ENCODE measurements at regions not wholly inside any gene's neighbourhood (a gene's known extent, or its start where the extent isn't known, plus 50 kb on each side); places are given as distances from the start of the nearest gene placed in this dataset.

DNA sequence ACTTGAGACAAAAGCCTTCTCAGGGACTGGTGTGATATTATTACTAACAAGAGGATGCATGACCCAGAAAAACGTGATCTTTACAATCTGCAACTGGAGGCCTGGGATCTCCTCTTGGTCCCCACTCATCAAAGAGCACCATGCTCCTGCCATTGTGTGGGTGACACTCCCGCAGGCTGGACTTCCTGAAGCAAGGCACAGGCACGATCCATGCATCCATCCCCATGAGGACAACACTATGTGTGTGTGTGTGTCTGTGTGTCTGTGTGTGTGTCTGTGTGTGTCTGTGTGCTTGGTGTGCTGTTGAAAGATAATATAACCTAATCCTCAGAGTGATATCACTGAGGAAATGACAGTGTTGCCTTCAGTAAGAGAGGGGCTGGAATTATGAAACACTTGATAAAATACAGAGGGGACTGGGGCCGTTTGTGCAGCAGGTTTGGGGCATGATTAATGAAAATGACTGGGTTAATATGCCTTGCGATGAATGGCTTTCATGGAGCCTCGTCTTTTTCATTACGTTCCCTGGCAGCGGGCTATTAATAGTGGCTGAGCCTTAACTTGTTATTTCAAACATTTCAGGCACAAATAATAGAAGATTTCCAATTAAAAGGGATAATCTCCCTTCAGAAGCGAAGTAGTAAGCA, 180.8 kb upstream of the TCERG1L start:
- DNase-seq = no peak

DNA sequence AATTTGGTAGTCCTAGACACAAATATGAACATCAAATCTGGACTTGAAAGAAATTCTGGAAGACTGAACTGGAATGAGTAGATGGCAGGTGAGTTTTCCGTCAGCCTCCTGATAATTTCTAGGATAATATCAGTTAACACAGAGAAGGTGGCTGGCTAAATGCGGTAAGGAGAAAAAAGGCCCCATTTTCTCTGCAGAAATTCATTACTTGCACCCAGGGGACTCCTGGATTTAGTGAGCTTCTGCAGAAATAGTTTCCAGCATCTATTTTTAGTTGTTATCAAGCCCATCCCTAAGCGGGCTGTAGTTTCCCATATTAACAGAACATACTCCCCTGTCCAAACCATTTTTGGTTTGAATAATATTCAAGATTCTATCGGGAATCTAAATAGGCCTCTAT, 181.9 kb upstream of the TCERG1L start:
- no peak for DNase-seq

DNA sequence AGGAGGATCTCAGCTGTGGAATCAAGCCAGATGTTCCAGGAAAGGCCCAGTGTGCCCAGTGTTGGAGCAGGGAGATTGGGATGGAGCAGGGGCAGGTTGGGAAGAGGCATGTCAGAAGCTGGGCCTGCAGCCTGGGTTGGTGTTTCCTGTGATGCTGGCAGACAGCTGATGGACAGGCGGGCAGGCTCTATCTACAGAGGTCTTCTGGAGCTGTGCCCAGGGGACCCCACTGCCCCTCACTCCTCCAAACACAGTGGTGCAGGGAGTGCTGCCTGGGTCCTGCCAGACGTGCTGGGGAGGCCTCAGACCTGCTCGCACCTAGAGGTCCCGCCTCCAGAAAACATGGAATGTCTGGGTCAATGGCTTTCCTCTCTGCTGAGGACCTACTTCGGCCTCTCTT, 182.9 kb upstream of the TCERG1L start:
- no peak for DNase-seq

DNA sequence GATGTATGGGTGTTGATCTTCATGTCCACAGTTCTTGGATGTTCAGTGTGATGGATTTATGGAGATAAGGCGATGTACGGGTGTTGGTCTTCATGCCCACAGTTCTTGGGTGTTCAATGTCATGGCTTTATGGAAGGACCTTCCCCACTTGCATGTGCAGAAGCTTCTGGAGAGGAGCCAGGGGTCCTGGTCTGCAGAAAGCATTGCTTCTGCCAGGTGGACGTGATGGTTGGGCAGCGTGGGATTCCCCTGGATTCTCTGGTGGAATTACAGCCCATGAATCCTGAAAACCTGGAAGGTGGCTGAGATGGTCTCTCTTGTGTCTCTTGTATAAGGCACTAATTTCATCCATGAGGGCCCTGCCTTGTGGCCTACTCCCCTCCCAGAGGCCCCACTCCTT, 183.7 kb upstream of the TCERG1L start:
- DNase-seq = no peak

DNA sequence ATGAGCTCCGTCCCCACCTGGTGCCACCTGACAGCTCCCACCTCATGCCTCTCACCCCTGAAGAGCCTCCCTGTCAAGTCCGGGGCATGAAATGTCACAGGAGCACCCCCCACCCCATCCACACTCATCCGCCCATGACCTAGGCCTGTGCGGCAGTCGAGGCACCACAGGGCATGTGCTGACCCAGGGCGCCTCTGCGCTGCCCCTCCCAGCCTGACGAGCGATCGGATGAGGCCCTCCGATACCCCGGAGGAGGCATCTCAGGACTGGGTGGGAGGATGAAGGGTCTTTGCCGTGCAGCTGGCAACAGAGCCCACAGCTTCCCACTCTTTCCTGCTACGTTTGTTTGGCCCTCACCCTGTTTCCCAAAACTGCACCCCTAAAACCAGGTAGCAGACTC, 184.4 kb upstream of the TCERG1L start:
- DNase-seq = no peak

DNA sequence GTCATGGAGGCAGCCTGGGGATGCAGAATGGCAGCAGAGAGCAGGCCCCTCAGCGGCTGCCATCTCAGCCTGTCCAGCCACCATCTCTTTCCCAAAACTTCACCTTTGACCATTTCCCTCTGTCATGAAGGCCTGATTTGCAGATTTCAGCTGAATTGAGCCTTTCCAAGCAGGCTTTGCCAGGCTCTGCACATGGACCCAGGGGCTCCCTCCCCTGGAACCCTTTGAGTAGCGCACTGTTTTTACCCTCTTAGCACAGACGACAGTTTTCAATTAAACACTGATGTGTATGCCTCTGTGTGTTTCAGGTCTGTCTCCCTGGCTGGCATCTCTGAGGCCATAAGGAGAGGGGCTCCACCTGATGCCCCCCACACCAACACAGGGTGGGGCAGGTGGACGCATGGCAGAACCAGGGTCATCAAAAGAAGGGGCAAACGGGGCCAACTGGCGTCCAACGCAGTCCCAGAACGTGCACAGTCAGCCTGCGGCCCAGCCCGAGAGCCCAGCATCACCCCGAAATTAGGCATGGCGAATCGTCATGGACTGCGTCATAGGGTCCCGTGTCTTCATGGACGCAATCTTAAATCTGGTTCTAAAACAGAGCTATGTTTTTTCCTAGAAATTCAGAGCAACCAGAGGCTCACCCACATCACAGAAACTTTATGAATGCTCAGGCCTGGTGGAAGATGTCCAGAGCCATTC, 185.0 kb upstream of the TCERG1L start:
- no peak for DNase-seq

DNA sequence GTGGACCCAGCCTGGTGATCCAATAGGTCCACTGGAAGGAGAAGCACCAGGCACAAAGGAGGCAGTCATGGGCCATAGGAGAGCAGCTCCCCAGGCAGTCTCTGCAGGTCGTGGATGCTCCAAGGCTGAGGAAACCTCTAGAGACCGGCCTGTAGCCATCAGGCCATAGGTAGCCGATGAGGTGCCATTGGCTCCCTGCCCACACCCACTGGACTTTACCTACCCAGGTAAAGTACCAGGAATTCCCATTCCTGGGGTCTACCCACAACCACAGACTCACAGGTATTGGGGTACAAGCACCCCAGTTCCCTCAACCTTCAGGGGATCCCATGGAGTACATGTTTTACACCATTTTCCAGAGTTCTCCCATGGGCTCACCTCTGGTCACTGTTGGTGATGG, 188.0 kb upstream of the TCERG1L start:
- no peak for DNase-seq

DNA sequence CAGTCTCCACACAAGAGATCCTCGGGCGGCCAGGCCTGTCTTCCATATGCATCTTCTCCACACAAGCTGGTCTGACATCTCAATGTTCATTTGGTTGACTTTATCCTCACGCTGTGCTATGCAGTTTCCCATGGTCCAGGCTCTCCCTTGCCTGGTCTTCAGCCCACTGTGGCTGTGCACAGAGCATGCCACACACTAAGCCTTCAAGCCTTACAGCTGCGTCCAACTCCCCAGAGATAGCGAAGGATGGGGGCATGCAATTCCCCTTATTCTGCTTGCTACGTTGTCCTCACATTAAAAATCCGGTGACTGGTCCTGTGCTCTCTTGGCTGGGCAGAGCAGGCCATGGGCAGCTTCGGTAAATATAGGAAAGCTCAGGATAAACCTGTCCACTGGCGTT, 188.7 kb upstream of the TCERG1L start:
- no peak for DNase-seq

DNA sequence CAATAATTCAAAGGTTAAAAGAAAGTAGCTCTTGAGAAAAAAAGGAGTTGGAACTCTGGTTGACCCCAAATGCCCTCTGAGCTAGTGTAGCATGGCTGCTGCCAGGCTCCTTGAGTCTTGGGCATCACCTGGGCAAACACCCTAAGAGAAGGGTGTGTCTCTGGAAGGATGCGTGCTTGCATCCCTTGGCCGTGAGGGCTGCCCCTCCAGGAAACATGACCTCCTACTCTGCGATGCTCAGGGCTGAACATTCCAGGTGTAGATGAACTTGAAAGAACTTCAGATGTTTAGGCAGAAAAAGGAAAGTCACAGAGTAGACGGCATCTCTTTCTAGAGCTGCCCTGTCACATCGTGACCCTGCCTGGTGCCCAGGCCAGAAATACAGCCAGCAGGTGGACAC, 189.4 kb upstream of the TCERG1L start:
- no peak for DNase-seq

DNA sequence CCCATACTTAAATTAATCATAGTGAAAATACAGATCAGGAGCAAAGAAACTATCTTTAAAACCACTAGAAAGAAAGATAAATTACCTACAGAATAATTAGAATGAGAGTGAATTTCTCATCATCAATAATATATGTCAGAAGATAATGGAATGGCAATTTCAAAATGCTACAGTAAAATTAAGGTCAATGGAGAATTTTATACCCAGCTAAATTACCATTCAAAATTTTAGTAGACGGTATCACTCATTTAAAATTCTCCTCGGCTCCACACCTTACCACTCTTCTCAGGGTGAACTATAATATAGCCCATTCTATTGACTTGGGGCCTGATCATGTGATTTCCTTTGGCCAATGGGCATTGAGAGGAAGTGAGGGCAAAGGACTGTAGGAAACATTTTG, 192.5 kb upstream of the TCERG1L start:
- DNase-seq = no peak

DNA sequence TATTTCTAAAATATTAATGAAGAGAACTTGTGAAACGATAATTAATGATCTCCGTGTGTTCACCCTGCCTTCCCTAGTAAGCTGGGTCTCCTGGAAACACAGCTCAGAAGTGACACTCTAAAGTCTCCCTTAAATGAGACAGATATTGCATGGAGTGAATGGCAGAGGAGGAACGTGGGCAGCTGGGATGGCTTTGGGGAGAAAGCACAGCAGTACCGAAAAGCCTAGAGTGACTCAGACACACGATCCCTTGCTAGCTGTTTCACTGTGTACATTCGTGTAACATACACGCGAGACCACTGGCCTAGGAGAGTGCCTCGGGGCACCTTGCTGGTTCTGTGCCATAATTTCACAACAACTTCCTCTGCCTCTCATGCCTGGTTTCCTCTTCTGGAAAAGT, 199.9 kb upstream of the TCERG1L start:
- no peak for DNase-seq

DNA sequence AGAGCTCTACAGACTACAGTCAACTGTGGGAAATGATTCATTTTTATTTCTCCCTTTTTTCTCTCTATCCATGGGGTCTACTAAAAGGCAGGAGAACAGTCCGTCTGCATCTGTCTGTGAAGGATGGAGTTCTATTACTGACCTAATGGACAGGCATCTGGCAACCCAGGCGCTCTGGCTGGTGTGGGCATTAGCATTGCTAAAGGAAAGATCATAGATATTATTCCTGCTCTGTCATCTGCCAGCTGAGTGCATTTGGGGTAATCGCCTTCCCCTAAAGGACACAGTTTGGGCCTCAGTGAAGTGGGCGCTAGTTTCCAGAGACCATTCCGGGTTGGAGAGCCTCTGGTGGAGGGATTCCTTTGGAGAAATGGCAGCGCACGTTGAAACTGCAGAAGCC, 201.3 kb upstream of the TCERG1L start:
- no peak for DNase-seq

DNA sequence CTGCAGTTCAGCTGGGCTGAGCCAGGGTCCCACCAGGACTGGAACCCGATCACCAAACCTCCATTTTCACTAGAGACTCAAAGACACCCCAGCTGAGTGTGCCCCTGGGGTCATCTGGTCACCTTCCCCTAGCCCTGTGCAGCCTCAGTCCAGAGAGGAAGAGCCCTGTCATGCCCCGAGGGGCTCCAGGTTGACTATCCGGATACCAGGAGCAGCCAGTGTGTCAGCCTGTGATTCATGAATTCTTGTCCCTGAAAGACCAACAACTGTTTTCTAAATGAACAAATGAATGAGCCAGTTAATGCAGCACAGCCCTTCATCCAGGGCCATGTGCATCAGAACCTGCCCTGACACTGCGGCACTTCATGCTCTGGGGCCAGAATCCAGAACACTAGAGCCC, 201.9 kb upstream of the TCERG1L start:
- no peak for DNase-seq

DNA sequence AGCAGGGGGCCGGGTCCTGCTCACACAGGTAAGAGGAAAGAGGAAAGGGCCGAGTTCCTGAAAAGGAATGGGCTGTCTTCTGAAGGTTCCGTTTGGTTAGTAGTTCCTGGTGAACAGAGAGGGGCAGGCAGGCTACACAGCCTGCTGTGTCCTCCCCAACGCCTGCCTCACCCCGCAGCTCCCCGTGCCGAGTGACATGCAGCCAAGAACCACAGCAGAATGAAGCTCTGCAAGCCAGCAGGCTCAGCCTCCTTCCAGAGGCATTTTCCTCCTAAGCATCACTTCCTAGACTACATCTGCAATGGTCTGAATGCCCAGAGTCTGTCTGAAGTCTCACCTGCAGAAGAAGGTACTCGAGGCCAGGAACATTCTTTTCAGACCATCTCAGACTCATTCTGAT, 202.4 kb upstream of the TCERG1L start:
- no peak for DNase-seq

DNA sequence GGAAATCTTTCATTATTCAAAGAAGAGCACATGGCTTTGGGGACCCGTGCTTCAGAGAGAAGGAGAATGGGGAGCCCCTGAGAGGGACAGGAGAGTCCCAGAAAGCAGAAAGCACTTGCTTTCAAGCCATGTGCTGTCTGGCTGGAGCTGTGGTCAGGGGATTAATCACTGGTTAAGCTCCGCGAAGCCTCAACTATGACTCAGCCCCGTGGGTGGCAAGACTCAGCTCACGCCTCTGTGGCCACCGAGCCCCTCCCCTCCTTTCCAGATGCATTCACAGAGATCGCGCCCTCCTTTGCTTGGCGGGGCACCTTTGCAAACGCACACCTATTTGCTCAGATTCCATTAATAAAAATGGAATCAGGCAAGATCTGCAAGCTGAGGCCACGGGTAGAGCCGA, 202.9 kb upstream of the TCERG1L start:
- DNase-seq = no peak

DNA sequence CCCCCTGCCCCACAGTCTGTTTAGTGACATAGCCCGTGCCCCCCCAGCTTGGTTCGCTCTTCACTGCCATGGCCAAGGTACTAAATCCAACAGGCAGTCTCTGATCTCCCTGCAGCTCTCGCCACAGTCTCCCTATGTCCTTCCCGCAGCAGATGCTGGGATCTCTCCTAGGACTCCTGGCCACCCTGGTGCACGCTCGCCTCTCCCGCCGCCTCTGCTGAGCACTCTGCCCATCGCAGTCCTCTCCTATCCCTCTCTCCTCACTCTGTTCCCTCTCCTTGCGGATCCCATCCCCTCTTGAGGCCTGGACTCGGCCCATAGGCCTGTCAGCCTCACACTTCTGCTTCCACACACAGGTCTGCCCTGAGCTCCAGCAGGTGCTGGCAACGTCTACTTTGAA, 204.8 kb upstream of the TCERG1L start:
- no peak for DNase-seq

DNA sequence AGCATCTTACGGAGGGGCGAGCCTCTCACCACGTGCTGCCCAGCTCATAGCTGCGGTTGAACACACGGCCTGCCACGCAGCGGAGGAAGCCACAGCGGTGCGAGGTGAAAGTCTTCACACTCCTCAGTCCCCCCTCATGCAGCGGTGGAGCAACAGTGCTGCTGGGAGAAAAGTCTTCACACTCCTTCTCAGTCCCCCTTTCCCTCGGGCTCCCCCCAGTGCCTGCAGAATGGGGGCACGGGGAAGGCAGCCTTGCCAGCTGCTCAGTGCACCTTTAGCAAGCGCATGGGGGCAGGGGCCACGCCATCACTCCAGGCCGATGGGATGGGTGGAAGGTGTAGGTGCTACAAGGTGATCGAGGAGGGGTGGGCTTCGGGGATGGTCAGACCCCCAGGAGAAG, 206.3 kb upstream of the TCERG1L start:
- no peak for DNase-seq

DNA sequence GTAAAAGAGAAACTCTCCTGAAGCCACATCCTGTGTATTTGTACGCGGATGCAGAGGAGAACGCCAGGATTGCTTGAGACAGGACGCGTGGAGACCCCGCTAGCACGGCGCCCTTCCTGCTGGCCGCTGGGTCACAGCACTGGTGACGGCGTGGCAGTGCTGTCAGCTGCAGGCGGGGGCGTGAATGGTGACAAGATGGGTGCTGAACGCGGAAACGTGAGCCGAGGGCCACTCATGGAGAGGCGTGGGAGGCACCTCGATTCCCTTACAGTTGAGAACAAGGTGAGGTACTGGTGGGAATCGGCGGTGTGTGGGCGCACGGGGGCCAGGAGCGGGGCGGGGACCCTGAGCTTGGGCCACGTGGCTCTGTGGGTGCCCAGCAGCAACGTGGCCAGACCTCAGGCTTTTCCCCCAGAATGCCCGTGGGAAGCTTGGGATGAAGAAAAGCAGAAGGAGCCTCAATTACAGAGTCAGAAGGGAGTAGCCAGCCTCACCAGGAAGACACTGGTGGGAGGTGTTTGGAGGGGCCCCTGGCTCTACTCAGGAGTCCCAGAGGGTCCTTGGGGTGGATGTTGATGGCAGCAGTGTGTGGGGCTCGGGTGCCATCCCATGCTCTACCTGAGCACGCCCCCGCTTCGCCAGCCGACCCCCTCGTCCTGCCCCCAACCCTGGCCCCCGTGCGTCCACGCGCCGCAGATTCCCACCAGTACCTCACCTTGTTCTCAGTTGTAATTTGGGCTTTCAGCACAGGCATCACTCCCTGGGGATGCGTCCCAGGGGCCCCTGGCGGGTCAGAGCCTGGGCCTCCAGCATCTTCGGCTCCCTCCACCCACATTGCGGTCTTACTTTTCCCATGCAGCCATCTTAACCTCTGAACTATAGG, 208.4 kb upstream of the TCERG1L start:
- DNase-seq = no peak

DNA sequence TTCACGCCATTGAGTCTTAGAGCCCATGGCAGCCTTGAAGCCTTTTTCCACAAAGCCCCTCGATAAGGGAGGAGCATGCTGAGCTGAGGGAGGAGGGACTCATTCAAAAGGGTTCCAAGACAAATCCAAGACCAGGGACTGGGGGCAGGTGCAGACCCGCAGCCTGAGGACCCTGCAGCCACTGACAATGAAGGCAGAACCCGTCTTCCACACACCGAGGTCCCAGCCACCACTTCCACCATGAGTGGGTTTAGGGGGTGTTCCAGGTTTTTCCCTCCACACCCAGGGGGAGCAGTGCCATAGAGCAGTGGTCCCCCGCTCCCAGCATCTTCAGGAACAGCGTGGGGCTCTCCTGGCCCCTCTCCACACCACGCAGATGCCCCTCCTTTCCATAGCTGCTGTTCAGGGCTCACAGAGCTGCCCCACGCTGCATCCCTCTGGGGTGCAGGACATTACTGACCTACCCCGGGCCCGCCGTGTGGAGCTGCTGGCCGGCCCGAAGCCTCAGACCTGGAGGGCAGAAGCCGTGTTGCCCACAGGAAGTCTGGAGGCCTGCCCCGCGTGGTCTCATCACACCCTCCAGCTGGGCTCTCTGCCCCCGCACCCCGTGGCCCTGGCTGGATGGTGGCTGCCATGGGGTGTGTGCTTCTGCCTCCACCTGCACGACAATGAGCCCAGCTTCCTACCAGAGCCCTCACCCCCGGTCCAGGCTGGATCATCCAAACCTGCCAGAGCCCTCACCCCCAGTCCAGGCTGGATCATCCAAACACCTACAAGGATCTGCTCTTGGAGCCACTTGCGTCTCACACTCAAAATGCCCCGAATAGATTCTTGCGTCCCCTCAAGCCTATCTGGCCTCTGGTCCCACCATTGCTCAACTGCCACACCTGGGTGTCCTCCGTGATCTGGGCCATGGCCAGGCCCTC, 220.0 kb upstream of the TCERG1L start:
- DNase-seq = no peak

DNA sequence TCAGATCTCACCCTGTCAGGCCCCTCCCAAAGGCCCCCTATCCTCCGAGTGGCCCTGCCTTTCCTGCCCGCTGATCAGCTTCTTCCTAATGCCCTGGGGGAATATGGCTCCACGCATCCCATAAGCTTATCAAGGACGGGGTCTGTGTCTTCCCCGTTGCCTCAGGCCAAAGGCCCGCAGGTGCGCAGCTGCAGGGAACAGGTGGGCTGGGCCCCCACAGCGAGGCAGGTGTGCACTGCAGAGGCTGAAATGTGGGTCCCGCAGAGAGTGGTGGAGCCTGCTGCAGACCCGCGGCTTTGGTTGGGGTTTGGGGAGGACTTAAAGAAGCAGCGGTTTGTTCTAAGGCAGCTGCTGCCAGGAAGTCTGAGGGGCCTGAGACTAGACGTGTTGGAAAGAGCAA, 220.8 kb upstream of the TCERG1L start:
- DNase-seq = no peak

DNA sequence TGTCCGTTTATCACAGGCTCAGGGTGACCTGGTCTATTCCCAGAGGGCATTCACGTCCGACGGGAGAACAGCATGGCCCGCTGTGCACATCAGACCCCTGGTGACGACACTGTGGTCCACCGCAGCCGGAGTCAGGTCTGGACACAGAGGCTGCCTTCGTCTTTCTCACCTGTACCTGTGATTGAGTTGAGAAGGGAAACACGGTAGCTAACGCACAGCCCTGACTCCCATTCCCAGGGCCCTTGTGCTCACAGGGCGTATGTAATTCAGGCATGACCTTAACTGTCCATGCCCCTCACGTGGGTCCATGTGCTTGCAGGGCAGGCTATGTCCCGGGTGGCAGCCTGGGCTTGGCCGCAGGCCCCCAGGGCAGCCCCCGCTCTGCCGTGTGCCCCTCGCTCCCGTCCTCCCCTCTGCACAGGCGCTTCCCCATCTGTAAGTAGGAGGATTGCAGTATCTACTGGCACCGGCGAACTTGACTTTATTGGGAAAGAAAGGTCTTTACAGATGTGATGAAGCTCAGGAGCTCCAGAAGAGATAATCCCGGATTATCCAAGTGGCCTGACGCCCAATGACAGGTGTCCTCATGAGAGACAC, 221.3 kb upstream of the TCERG1L start:
- DNase-seq = no peak

DNA sequence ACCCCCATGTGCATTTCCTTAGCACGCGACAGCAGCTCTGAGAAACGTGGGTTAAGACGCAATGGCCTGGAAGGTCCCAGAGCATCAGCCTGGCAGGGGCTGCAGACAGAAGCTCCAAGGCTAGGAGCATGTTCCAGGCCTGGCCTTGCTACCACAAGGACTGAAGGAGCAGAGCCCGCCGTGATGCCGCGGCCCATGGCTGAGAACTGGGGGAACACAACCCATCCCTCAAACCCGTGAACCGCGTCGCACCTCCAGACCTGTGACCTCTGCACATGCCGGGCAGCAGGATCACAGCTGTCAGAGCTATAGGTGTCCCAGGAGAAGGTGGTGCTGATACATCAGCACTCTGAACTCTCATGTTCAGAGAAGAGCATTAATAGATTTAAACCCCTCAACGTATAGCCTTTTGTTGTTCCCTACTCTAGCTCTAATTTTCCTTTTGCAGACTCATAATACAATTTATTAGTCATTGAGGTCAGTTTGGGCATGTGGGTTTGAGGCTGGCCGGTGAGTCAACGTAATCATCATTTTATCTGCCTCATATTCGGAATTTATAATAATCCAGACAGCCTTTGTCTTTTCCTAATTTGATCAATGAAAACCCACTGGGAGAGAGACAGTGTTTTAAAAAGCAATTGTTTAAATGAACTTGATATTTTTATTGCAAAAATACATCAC, 222.5 kb upstream of the TCERG1L start:
- no peak for DNase-seq

Measured in CD4-positive, alpha-beta T cell treated with Interferon gamma for 1 hour (primary cell).